ENCODE measurements at regions not wholly inside any gene's neighbourhood (a gene's known extent, or its start where the extent isn't known, plus 50 kb on each side); places are given as distances from the start of the nearest gene placed in this dataset.

DNA sequence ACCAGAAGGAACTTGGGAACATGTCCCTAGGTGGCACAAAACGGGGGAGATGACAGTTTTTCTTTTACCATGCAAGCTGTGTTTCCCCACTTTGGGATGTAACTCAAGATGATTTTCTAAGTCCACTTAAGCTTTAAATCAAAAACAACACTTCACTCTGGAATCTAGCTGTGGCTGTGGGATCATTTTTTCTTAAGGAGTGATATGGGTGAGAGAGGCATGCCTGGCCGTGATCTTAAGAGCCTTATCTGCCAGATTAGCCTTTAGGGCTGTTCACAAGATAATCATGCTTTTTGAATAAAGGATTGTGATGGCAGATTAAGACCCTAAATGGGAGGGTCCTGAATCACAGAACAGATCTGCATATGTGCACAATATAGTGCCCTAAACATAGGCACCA is 384.8 kb upstream of the SEMA6D start:
- Histone ChIP-seq H3K27me3 (ENCODE audit: control insufficient read depth, insufficient read depth, low read length) (peaks cover 2% of the 10 kb centered on the region), H3K9me3 (replicated peaks; ENCODE audit: low read length) (no peaks in the 10 kb centered on the region), H3K4me2 (ENCODE audit: low read length) (no peak overlapping the region), H3K36me3 (ENCODE audit: insufficient read depth, low read length) (no peaks in the 10 kb centered on the region), H3K4me3 (ENCODE audit: low read length) (no peak overlapping the region), H3K9ac (ENCODE audit: low read depth, low read length) (no peak overlapping the region), H3K4me1 (ENCODE audit: control insufficient read depth, insufficient read depth, low read length) (no peaks in the 10 kb centered on the region)

DNA sequence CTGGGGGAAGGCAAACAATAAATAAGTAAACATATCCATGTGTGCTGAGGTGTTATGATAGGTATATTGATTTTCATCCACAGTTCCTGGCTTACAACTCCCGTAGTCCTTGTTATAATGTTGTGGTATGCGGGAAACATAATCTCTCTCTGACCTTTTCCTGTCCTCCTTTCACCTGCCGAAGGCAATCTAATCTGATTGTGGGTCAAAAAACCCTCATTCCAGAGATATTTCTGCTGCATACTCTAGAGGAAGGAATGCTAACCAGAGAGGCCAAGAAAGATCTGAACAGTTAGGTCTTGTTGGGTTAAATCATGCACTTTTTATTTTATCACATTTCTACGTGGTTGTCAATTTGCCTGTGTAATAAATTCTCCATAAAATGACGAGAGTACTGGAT is 383.6 kb upstream of the SEMA6D start:
- Histone ChIP-seq H3K4me2 (ENCODE audit: low read length) (no peak overlapping the region), H3K9ac (ENCODE audit: low read depth, low read length) (no peak overlapping the region), H3K9me3 (replicated peaks; ENCODE audit: low read length) (no peaks in the 10 kb centered on the region), H3K36me3 (ENCODE audit: insufficient read depth, low read length) (no peaks in the 10 kb centered on the region), H3K4me3 (ENCODE audit: low read length) (no peak overlapping the region), H3K4me1 (ENCODE audit: control insufficient read depth, insufficient read depth, low read length) (no peaks in the 10 kb centered on the region), H3K27me3 (ENCODE audit: control insufficient read depth, insufficient read depth, low read length) (peaks cover 2% of the 10 kb centered on the region)

GRCh38 chr15:47334805-47335535 is 382.3 kb upstream of the SEMA6D start:
- Histone ChIP-seq H3K36me3 (ENCODE audit: insufficient read depth, low read length) (no peaks in the 10 kb centered on the region), H3K27me3 (ENCODE audit: control insufficient read depth, insufficient read depth, low read length) (no peaks in the 10 kb centered on the region), H3K4me2 (ENCODE audit: low read length) (no peak overlapping the region), H3K9me3 (replicated peaks; ENCODE audit: low read length) (no peaks in the 10 kb centered on the region), H3K4me1 (ENCODE audit: control insufficient read depth, insufficient read depth, low read length) (no peaks in the 10 kb centered on the region), H3K9ac (ENCODE audit: low read depth, low read length) (no peak overlapping the region), H3K4me3 (ENCODE audit: low read length) (no peak overlapping the region)

DNA sequence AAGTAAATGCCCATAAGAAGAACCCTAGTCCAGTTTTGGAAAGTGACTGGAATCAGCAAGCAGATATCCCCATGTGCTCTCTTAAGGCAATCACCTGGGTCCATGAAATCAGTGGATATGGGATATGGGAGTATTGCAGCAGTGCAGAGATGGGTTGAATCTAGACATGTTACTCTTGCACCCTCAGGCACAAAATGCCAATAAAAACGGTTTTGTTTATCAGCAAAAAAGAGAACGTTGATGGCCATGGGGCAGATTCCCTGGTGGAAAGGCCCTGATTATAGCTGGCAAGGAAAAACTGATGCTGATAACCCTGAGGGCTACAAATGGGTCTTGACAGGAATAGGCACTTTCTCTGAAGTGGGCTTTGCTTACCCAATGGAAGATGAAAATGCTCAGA is 380.2 kb upstream of the SEMA6D start:
- H3K4me2 ChIP-seq (ENCODE audit: low read length), result no peak overlapping the region
- no peaks in the 10 kb centered on the region for H3K27me3 ChIP-seq (ENCODE audit: control insufficient read depth, insufficient read depth, low read length)
- H3K4me3 ChIP-seq (ENCODE audit: low read length), result no peak overlapping the region
- no peak overlapping the region for H3K9ac ChIP-seq (ENCODE audit: low read depth, low read length)
- no peaks in the 10 kb centered on the region for H3K36me3 ChIP-seq (ENCODE audit: insufficient read depth, low read length)
- no peaks in the 10 kb centered on the region for H3K4me1 ChIP-seq (ENCODE audit: control insufficient read depth, insufficient read depth, low read length)
- no peaks in the 10 kb centered on the region for H3K9me3 ChIP-seq (replicated peaks; ENCODE audit: low read length)

GRCh38 chr15:47337836-47338235 is 379.5 kb upstream of the SEMA6D start:
- H3K4me3 ChIP-seq (ENCODE audit: low read length), result no peak overlapping the region
- no peaks in the 10 kb centered on the region for H3K27me3 ChIP-seq (ENCODE audit: control insufficient read depth, insufficient read depth, low read length)
- H3K9ac ChIP-seq (ENCODE audit: low read depth, low read length), result no peak overlapping the region
- no peaks in the 10 kb centered on the region for H3K36me3 ChIP-seq (ENCODE audit: insufficient read depth, low read length)
- H3K4me1 ChIP-seq (ENCODE audit: control insufficient read depth, insufficient read depth, low read length), result no peaks in the 10 kb centered on the region
- no peaks in the 10 kb centered on the region for H3K9me3 ChIP-seq (replicated peaks; ENCODE audit: low read length)
- no peak overlapping the region for H3K4me2 ChIP-seq (ENCODE audit: low read length)

- Histone ChIP-seq H3K4me2 (ENCODE audit: low read length) (no peak overlapping the region), H3K4me3 (ENCODE audit: low read length) (no peak overlapping the region), H3K4me1 (ENCODE audit: control insufficient read depth, insufficient read depth, low read length) (no peaks in the 10 kb centered on the region), H3K9ac (ENCODE audit: low read depth, low read length) (no peak overlapping the region), H3K27me3 (ENCODE audit: control insufficient read depth, insufficient read depth, low read length) (no peaks in the 10 kb centered on the region), H3K36me3 (ENCODE audit: insufficient read depth, low read length) (no peaks in the 10 kb centered on the region), H3K9me3 (replicated peaks; ENCODE audit: low read length) (no peaks in the 10 kb centered on the region)
Measured at GRCh38 chr15:47338771-47339170, 378.5 kb upstream of the SEMA6D start.

- Histone ChIP-seq H3K4me1 (ENCODE audit: control insufficient read depth, insufficient read depth, low read length) (no peaks in the 10 kb centered on the region), H3K4me2 (ENCODE audit: low read length) (no peak overlapping the region), H3K36me3 (ENCODE audit: insufficient read depth, low read length) (no peaks in the 10 kb centered on the region), H3K27me3 (ENCODE audit: control insufficient read depth, insufficient read depth, low read length) (no peaks in the 10 kb centered on the region), H3K9me3 (replicated peaks; ENCODE audit: low read length) (no peaks in the 10 kb centered on the region), H3K9ac (ENCODE audit: low read depth, low read length) (no peak overlapping the region), H3K4me3 (ENCODE audit: low read length) (no peak overlapping the region)
Measured at GRCh38 chr15:47339800-47340570, 377.3 kb upstream of the SEMA6D start.

DNA sequence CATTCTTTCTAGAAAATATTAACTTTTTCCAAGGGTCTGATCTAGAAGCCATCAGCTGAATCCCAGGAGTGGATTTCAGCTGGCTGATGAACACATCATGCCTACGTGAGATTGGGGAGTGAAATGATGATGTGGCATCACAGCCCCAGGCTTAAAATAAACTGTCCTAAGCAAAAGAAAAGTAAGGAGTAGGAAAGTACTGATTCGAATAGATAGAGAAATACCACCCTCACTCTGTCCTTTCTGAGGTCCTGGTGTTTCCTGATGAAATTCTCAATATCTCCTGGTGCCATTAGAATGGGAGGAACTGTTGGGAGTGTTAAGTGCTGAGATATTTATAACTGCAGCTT is 376.8 kb upstream of the SEMA6D start:
- Histone ChIP-seq H3K36me3 (ENCODE audit: insufficient read depth, low read length) (no peaks in the 10 kb centered on the region), H3K4me1 (ENCODE audit: control insufficient read depth, insufficient read depth, low read length) (no peaks in the 10 kb centered on the region), H3K27me3 (ENCODE audit: control insufficient read depth, insufficient read depth, low read length) (no peaks in the 10 kb centered on the region), H3K4me3 (ENCODE audit: low read length) (no peak overlapping the region), H3K4me2 (ENCODE audit: low read length) (no peak overlapping the region), H3K9me3 (replicated peaks; ENCODE audit: low read length) (no peaks in the 10 kb centered on the region), H3K9ac (ENCODE audit: low read depth, low read length) (no peak overlapping the region)

- H3K4me1 ChIP-seq (ENCODE audit: control insufficient read depth, insufficient read depth, low read length), result no peaks in the 10 kb centered on the region
- no peaks in the 10 kb centered on the region for H3K9me3 ChIP-seq (replicated peaks; ENCODE audit: low read length)
- H3K9ac ChIP-seq (ENCODE audit: low read depth, low read length), result no peak overlapping the region
- H3K4me3 ChIP-seq (ENCODE audit: low read length), result no peak overlapping the region
- no peaks in the 10 kb centered on the region for H3K36me3 ChIP-seq (ENCODE audit: insufficient read depth, low read length)
- H3K4me2 ChIP-seq (ENCODE audit: low read length), result no peak overlapping the region
- no peaks in the 10 kb centered on the region for H3K27me3 ChIP-seq (ENCODE audit: control insufficient read depth, insufficient read depth, low read length)
Measured at GRCh38 chr15:47349179-47349578, 368.1 kb upstream of the SEMA6D start.

- Histone ChIP-seq H3K9me3 (replicated peaks; ENCODE audit: low read length) (no peaks in the 10 kb centered on the region), H3K36me3 (ENCODE audit: insufficient read depth, low read length) (no peaks in the 10 kb centered on the region), H3K27me3 (ENCODE audit: control insufficient read depth, insufficient read depth, low read length) (no peaks in the 10 kb centered on the region), H3K4me1 (ENCODE audit: control insufficient read depth, insufficient read depth, low read length) (no peaks in the 10 kb centered on the region), H3K4me3 (ENCODE audit: low read length) (no peak overlapping the region), H3K4me2 (ENCODE audit: low read length) (no peak overlapping the region), H3K9ac (ENCODE audit: low read depth, low read length) (no peak overlapping the region)
Measured at GRCh38 chr15:47351501-47351900, 365.8 kb upstream of the SEMA6D start.

DNA sequence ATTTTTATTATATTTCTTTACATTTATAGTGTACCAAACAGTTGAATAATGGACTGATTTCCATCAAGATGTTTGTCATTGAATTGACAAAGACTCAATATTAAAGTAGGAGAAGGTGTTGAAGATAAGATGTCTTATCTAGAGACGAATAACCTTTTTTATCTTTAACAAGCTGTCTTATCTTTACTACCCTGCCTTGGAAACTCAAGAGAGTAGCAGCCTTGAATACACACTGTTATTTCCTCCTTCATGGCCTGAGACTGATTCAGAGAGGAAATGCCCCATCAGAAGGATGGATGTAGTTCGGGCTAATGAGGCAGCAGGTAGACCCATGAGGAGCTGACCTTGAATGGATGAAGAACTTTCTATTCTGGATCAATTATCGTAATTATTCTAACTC is 365.1 kb upstream of the SEMA6D start:
- no peak overlapping the region for H3K9ac ChIP-seq (ENCODE audit: low read depth, low read length)
- H3K4me2 ChIP-seq (ENCODE audit: low read length), result no peak overlapping the region
- no peak overlapping the region for H3K4me3 ChIP-seq (ENCODE audit: low read length)
- no peaks in the 10 kb centered on the region for H3K36me3 ChIP-seq (ENCODE audit: insufficient read depth, low read length)
- no peaks in the 10 kb centered on the region for H3K4me1 ChIP-seq (ENCODE audit: control insufficient read depth, insufficient read depth, low read length)
- no peaks in the 10 kb centered on the region for H3K9me3 ChIP-seq (replicated peaks; ENCODE audit: low read length)
- no peaks in the 10 kb centered on the region for H3K27me3 ChIP-seq (ENCODE audit: control insufficient read depth, insufficient read depth, low read length)

GRCh38 chr15:47355759-47356158 is 361.5 kb upstream of the SEMA6D start:
- Histone ChIP-seq H3K36me3 (ENCODE audit: insufficient read depth, low read length) (no peaks in the 10 kb centered on the region), H3K9ac (ENCODE audit: low read depth, low read length) (no peak overlapping the region), H3K4me2 (ENCODE audit: low read length) (no peak overlapping the region), H3K9me3 (replicated peaks; ENCODE audit: low read length) (no peaks in the 10 kb centered on the region), H3K4me1 (ENCODE audit: control insufficient read depth, insufficient read depth, low read length) (no peaks in the 10 kb centered on the region), H3K27me3 (ENCODE audit: control insufficient read depth, insufficient read depth, low read length) (no peaks in the 10 kb centered on the region), H3K4me3 (ENCODE audit: low read length) (no peak overlapping the region)

All from skeletal muscle satellite cell (primary cell).